ENCODE measurements at regions not wholly inside any gene's neighbourhood (a gene's known extent, or its start where the extent isn't known, plus 50 kb on each side); places are given as distances from the start of the nearest gene placed in this dataset.

- no peak for TF ChIP-seq POLR2A (IDR thresholded peaks at IDR 0.05)
- TF ChIP-seq CTCF (IDR thresholded peaks at IDR 0.05): no peak
These were observed 120.1 kb upstream of the SPATA12 start for GRCh38 chr3:56940321-56940720.
